GM20000 (cell line): ENCODE measurements at regions not wholly inside any gene's neighbourhood (a gene's known extent, or its start where the extent isn't known, plus 50 kb on each side); places are given as distances from the start of the nearest gene placed in this dataset.

ENCODE experiments used
- DNase-seq: peaks from one replicate; pipeline ENCODE4 v3.0.0; 2012; ENCODE audit warnings: low spot score
- TF ChIP-seq, protein P1 (sequence below): IDR thresholded peaks from 2 replicates; pipeline ENCODE4 v1.5.1; 2012; ENCODE audit warnings: mild to moderate bottlenecking, control low read depth; ENCODE audit errors: extremely low read depth, missing control alignments

DNA sequence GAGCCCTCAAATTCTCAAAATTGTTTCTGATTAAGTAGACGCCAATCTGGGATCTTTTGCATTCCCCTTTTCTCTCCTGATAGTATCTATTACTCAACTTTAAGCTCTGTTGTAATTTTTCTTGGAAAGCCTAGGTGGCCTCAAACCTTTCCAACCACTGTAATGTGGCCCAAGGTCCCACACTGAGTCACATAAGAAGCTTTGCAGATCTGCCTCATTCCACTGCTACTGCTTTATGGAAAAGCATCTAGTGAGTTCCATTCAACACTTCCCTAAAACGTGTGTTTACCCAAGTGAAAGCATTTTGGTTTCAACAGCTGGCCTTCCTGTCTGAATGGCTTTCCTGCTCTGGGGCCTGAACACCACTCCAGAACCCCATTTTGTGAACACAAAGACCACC is 493.6 kb upstream of the SPHKAP start:
- DNase-seq, result no peak
- TF ChIP-seq, protein P1, sequence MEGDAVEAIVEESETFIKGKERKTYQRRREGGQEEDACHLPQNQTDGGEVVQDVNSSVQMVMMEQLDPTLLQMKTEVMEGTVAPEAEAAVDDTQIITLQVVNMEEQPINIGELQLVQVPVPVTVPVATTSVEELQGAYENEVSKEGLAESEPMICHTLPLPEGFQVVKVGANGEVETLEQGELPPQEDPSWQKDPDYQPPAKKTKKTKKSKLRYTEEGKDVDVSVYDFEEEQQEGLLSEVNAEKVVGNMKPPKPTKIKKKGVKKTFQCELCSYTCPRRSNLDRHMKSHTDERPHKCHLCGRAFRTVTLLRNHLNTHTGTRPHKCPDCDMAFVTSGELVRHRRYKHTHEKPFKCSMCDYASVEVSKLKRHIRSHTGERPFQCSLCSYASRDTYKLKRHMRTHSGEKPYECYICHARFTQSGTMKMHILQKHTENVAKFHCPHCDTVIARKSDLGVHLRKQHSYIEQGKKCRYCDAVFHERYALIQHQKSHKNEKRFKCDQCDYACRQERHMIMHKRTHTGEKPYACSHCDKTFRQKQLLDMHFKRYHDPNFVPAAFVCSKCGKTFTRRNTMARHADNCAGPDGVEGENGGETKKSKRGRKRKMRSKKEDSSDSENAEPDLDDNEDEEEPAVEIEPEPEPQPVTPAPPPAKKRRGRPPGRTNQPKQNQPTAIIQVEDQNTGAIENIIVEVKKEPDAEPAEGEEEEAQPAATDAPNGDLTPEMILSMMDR, result no peak

DNA sequence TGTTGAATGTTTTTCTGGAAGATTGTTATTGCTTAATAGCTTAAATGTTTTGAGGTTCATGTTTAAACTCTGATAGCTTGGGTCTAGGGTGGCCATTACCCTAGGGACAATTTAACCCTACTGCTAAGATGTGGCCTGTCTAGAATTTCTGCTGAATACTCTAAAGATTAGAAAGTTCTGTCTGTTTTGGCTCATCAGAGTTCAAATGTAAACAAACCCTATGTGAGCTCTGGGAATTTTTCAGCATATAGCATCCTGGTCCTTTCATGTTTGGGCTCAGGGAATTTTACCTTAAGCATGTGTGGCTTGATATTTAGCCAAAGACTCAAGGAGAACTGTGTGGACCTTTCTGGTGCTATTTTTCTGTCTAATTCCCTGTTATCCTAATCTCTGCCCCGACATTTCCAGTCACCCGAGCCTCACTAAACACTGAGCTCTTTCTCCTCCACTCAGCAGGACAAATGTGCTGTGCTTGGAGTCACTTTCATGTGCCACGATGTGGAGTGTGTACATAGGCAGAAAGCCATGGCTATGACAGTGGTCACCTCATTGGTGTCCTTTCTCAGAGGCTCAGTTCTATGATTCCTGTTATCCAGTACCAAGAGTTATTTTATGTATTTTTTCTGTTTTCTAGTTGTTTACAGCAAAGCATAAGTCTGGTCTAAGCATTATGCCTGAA is 492.5 kb upstream of the SPHKAP start:
- DNase-seq, result no peak
- TF ChIP-seq, protein P1, result no peak

DNA sequence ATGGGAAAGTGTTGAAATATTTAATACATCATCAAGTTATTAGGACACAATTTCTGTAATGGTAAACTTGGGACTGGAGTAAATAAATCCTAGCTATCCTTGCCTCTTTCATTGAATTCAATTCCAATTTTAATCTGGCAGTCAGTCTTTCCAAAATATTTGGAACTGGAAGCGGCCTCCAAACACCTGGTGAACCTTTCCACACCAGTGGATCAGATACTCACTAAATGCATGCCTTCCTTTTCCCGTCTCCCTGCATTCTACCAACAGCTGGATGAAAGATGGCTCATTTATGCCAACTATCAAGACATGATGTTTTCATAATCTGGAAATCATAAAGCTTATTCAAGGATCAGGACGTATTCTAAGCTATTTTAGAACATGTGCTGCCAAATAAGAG is 488.2 kb upstream of the SPHKAP start:
- DNase-seq, result no peak
- TF ChIP-seq, protein P1, result no peak

DNA sequence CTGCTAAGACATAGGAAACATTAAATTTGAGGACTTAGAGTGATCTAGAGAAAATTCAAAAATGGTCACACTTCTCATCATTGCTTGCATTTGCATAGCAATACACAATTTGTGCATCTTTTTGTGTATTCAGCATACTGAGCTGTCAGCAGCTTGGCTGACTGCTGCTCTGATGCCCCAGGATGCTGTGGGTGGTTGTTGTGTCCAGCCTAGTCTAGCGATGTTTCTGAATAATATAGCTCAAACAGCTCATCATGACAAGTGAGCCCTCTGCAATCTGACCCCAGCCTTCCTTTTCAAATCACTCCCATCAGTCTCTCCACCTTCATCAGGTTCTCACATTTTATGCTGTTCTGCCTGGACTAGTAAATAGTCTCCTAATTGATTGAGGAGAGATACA is 483.7 kb upstream of the SPHKAP start:
- TF ChIP-seq, protein P1, result no peak

DNA sequence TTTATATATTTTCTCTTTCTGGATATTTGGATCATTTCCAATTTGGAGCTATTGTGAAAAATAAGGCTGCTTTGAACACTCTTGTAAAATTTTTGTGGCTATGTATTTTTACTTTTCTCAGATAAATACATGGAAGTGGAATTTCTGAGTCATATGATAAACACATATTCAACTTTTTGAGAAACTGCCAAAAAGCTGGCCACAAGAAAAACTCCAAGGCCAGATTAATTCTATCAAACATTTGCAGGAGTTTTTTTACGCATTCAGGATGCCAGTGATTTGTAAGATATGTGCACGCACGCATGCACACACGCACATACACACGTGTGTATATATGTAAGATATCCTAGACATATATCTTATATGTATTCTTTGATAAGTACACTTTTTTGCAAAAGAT is 477.5 kb upstream of the SPHKAP start:
- TF ChIP-seq, protein P1, result no peak
- no peak for DNase-seq

More for the DNA sequence above, 483.7 kb upstream of the SPHKAP start:
- no peak for DNase-seq

DNA sequence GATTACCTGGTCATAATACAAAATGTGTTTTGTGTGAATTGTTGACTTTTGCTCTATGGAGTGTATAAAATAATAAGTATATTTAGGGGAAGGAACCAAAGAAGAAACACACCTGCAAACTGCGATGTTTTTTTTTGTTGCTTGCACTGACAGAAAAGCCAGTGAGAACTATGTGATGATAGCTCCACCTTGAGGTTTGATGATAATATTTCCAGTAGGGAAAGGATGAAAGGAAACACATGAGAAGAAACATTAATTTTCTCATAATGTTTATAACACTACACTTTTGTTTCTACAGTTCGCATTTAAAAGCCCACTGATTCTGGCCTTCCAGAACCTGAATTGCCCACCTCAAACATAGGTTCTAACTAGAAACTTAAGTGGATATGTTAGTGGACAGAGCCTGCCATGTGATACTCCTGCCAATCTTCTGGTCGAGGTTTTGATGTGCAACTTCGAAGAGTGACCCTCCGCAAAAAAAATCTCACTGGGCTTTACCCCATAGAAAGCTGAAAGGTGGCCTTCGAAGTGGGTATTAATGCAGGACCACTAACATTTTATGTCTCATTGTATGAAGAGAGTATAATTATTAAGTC is 476.4 kb upstream of the SPHKAP start:
- DNase-seq, result peak; percentile 8

DNA sequence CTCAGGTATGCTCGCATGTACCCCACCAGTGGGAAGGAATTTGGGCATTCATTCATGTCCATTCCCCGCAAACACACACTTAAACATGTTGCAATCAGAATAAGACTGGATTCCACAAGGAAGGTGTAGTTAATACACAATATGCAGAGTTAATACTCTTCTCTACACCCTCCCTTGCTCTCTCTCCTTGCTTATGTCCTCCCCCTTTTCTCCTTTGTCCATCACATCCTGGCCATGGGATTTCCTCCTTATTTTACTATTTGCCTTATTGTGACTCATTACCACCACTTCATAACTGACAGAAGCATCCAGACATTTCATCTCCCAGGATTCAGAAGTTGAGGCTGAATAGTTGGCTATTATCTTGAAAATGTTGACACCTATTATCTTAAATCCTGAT is 473.8 kb upstream of the SPHKAP start:
- no peak for DNase-seq
- TF ChIP-seq, protein P1, result no peak

More for the DNA sequence above, 476.4 kb upstream of the SPHKAP start:
- TF ChIP-seq, protein P1, result peak; percentile 22
